SK-N-MC (cell line): ENCODE measurements at regions not wholly inside any gene's neighbourhood (a gene's known extent, or its start where the extent isn't known, plus 50 kb on each side); places are given as distances from the start of the nearest gene placed in this dataset.

Source experiments
- EZH2 ChIP-seq: fragments of 200-600 bp; sonication (generic); IDR thresholded peaks from one replicate; pipeline ENCODE4 v1.6.1; 2017; ENCODE audit warnings: antibody characterized with exemption
- FOXP2 ChIP-seq: optimal IDR thresholded peaks from 2 replicates; pipeline ENCODE3; 2011; ENCODE audit warnings: mild to moderate bottlenecking, moderate library complexity; ENCODE audit not compliant: insufficient read depth; ENCODE audit errors: extremely low read length, control extremely low read depth
- POLR2AphosphoS5 ChIP-seq: IDR thresholded peaks from 2 replicates; pipeline ENCODE4 v1.6.1; 2012; ENCODE audit warnings: mild to moderate bottlenecking, low read depth, low read length, borderline replicate concordance

- no peak for TF ChIP-seq POLR2AphosphoS5
- TF ChIP-seq EZH2, result no peak
- no peak for TF ChIP-seq FOXP2
Measured at GRCh38 chr2:240252872-240253511, 112.5 kb upstream of the OTOS start.
